PC-9 (cell line): ENCODE measurements at regions not wholly inside any gene's neighbourhood (a gene's known extent, or its start where the extent isn't known, plus 50 kb on each side); places are given as distances from the start of the nearest gene placed in this dataset.
"Not testable (repeated sequence)": the region's sequence is repeated elsewhere in the genome, so short reads cannot be mapped to it uniquely, and the experiment has no call there.

Source experiments
- BruUV-seq: library from RNA; stranded (reverse); fragments of 400-500 nt; replicated peaks from 2 replicates; lab custom pipeline; 2021; lab: Mats Ljungman, UMichigan
- CTCF ChIA-PET: fragments of 300-600 bp; sonication (Branson Sonifier 250); formaldehyde crosslinking; loops from one replicate; lab custom pipeline; 2022; ENCODE audit warnings: antibody characterized with exemption; lab: Charles Lee
- POLR2A ChIA-PET: fragments of 300-600 bp; sonication (Branson Sonifier 250); formaldehyde crosslinking; loops from one replicate; lab custom pipeline; 2022; ENCODE audit warnings: antibody characterized with exemption; ENCODE audit not compliant: unreplicated experiment; lab: Charles Lee
- DNase-seq, 2 experiments: peaks; one replicate each; pipeline versions ENCODE4 v3.0.0 to v3.0.0-alpha.2; 2015 to 2022; ENCODE audit warnings: mixed read lengths in 1 of 2
- H2AFZ ChIP-seq: fragments of 200-600 bp; sonication (generic); 2 replicates; pipeline ENCODE4 v1.8.1; 2017; ENCODE audit warnings: antibody characterized with exemption
- H3F3A ChIP-seq: fragments of 200-600 bp; sonication (generic); 2 replicates; pipeline ENCODE4 v1.8.1; 2017; ENCODE audit warnings: antibody characterized with exemption, mild to moderate bottlenecking, low read depth; ENCODE audit not compliant: insufficient read depth
- H3K27ac ChIP-seq: fragments of 200-600 bp; sonication (generic); 2 replicates; pipeline ENCODE4 v1.6.1; 2016; ENCODE audit warnings: mixed run types
- H3K27me3 ChIP-seq: fragments of 200-600 bp; sonication (generic); 2 replicates; pipeline ENCODE4 v1.6.1; 2016; ENCODE audit warnings: low read depth, mixed run types; ENCODE audit not compliant: insufficient read depth
- H3K36me3 ChIP-seq: fragments of 200-600 bp; sonication (generic); 2 replicates; pipeline ENCODE4 v1.6.1; 2016; ENCODE audit warnings: low read depth, mixed run types
- H3K4me1 ChIP-seq: fragments of 200-600 bp; sonication (generic); replicated peaks from 2 replicates; pipeline ENCODE4 v1.6.1; 2016; ENCODE audit warnings: mixed run types; ENCODE audit not compliant: insufficient read depth
- H3K4me2 ChIP-seq: fragments of 200-600 bp; sonication (generic); 2 replicates; pipeline ENCODE4 v1.6.1; 2017; ENCODE audit warnings: mixed run types
- H3K4me3 ChIP-seq: fragments of 200-600 bp; sonication (generic); 2 replicates; pipeline ENCODE4 v1.6.1; 2016; ENCODE audit warnings: mixed run types
- H3K79me2 ChIP-seq: fragments of 200-600 bp; sonication (generic); 2 replicates; pipeline ENCODE4 v1.6.1; 2017; ENCODE audit warnings: low read depth, mixed run types
- H3K9me2 ChIP-seq: fragments of 200-600 bp; sonication (generic); 2 replicates; pipeline ENCODE4 v1.8.1; 2017; ENCODE audit warnings: mild to moderate bottlenecking; ENCODE audit not compliant: insufficient read depth
- H3K9me3 ChIP-seq: fragments of 200-600 bp; sonication (generic); 2 replicates; pipeline ENCODE4 v1.8.1; 2016; ENCODE audit warnings: low read depth; ENCODE audit not compliant: insufficient read depth
- H4K20me1 ChIP-seq: fragments of 200-600 bp; sonication (generic); 2 replicates; pipeline ENCODE4 v1.8.1; 2017; ENCODE audit not compliant: insufficient read depth
- CTCF ChIP-seq: fragments of 200-600 bp; sonication (generic); conservative IDR thresholded peaks from 2 replicates; pipeline ENCODE4 v1.6.1; 2017; ENCODE audit warnings: mixed run types, antibody characterized with exemption, mild to moderate bottlenecking, moderate library complexity
- EZH2 ChIP-seq: fragments of 200-600 bp; sonication (generic); IDR thresholded peaks from 2 replicates; pipeline ENCODE4 v1.8.0; 2017; ENCODE audit warnings: antibody characterized with exemption, low read depth
- intact Hi-C: fragments of 100-400 bp; cut with micrococcal nuclease; formaldehyde crosslinking; loops from one replicate; pipeline ENCODE4 v1.10.0; 2022; ENCODE audit not compliant: unreplicated experiment

GRCh38 chr1:217133958-217134856, 411.0 kb upstream of the ESRRG start:
- 0 out of 2 replicates have a peak, but pooled peaks cover 3% of the 10 kb centered on the region for H3K27me3 ChIP-seq
- H2AFZ ChIP-seq = no peak overlapping the region

GRCh38 chr1:217133092-217133491, 409.9 kb upstream of the ESRRG start:
- Histone ChIP-seq H3F3A (no peaks in the 10 kb centered on the region), H3K36me3 (no peaks in the 10 kb centered on the region), H4K20me1 (no peaks in the 10 kb centered on the region), H3K4me1 (no peaks in the 10 kb centered on the region), H2AFZ (no peak overlapping the region), H3K9me3 (no peaks in the 10 kb centered on the region), H3K4me2 (no peak overlapping the region), H3K27me3 (no peaks in the 10 kb centered on the region), H3K27ac (no peak overlapping the region), H3K4me3 (no peak overlapping the region), H3K79me2 (no peaks in the 10 kb centered on the region), H3K9me2 (no peaks in the 10 kb centered on the region)
- ChIA-PET CTCF (no interaction called here), POLR2A (no interaction called here)
- intact Hi-C loops = no loop called here
- TF ChIP-seq EZH2 (no peak), CTCF (no peak)
- no TSS peak for BruUV-seq
- DNase-seq = no peak

More at GRCh38 chr1:217133958-217134856, 411.0 kb upstream of the ESRRG start:
- H4K20me1 ChIP-seq = no peaks in the 10 kb centered on the region
- intact Hi-C loops = no loop called here
- no peak overlapping the region for H3K4me3 ChIP-seq
- CTCF ChIA-PET = no interaction called here
- POLR2A ChIA-PET = no interaction called here
- no peak for TF ChIP-seq EZH2
- no peak for DNase-seq
- no peaks in the 10 kb centered on the region for H3F3A ChIP-seq
- H3K9me2 ChIP-seq = no peaks in the 10 kb centered on the region
- H3K4me1 ChIP-seq = no peaks in the 10 kb centered on the region
- no peaks in the 10 kb centered on the region for H3K9me3 ChIP-seq
- no peaks in the 10 kb centered on the region for H3K79me2 ChIP-seq
- H3K4me2 ChIP-seq = no peak overlapping the region
- no peaks in the 10 kb centered on the region for H3K36me3 ChIP-seq
- H3K27ac ChIP-seq = no peak overlapping the region
- no TSS peak for BruUV-seq

- H3K9me2 ChIP-seq, H3K4me3 ChIP-seq, BruUV-seq, H3K4me2 ChIP-seq, H2AFZ ChIP-seq, H3K9me3 ChIP-seq, intact Hi-C loops, H3K79me2 ChIP-seq, H3K27ac ChIP-seq, H3K27me3 ChIP-seq, CTCF ChIA-PET, H3K4me1 ChIP-seq, H4K20me1 ChIP-seq, H3K36me3 ChIP-seq, H3F3A ChIP-seq, DNase-seq, POLR2A ChIA-PET: not testable (repeated sequence)
Observed at GRCh38 chr1:217123340-217123739, 400.1 kb upstream of the ESRRG start.

- Histone ChIP-seq H3K36me3 (no peaks in the 10 kb centered on the region), H3K79me2 (no peaks in the 10 kb centered on the region), H3K4me1 (no peaks in the 10 kb centered on the region), H3K9me2 (no peaks in the 10 kb centered on the region), H3K27me3 (no peaks in the 10 kb centered on the region), H4K20me1 (no peaks in the 10 kb centered on the region), H3K9me3 (no peaks in the 10 kb centered on the region), H3K4me2 (no peak overlapping the region), H2AFZ (no peak overlapping the region), H3K27ac (no peak overlapping the region), H3F3A (no peaks in the 10 kb centered on the region), H3K4me3 (no peak overlapping the region)
- CTCF ChIA-PET = no interaction called here
- intact Hi-C loops = no loop called here
- POLR2A ChIA-PET = no interaction called here
- no peak for DNase-seq
- no peak for TF ChIP-seq CTCF
- no peak for TF ChIP-seq EZH2
- no TSS peak for BruUV-seq
Observed at GRCh38 chr1:217117973-217118465, 394.8 kb upstream of the ESRRG start.
